GM19372 (cell line): ENCODE measurements at regions not wholly inside any gene's neighbourhood (a gene's known extent, or its start where the extent isn't known, plus 50 kb on each side); places are given as distances from the start of the nearest gene placed in this dataset.

ENCODE experiments used
- ATAC-seq: cut with Tn5 transposase; IDR thresholded peaks from one replicate; pipeline ENCODE4 v1.9.1; 2021; ENCODE audit warnings: mild to moderate bottlenecking, low read depth, moderate library complexity; ENCODE audit not compliant: unreplicated experiment

GRCh38 chr2:2715036-2715818, 384.2 kb upstream of the MYT1L start:
- no peak for ATAC-seq

GRCh38 chr2:2714408-2714807, 383.3 kb upstream of the MYT1L start:
- ATAC-seq = no peak

GRCh38 chr2:2709431-2709770, 378.3 kb upstream of the MYT1L start:
- ATAC-seq = no peak

- no peak for ATAC-seq
These were observed 377.7 kb upstream of the MYT1L start for GRCh38 chr2:2708575-2709430.

- no peak for ATAC-seq
These were observed 376.3 kb upstream of the MYT1L start for GRCh38 chr2:2707206-2707991.

GRCh38 chr2:2706306-2706705, 375.2 kb upstream of the MYT1L start:
- ATAC-seq = no peak

GRCh38 chr2:2705871-2706270, 374.8 kb upstream of the MYT1L start:
- no peak for ATAC-seq

GRCh38 chr2:2704428-2705090, 373.5 kb upstream of the MYT1L start:
- no peak for ATAC-seq

GRCh38 chr2:2703762-2704427, 372.8 kb upstream of the MYT1L start:
- ATAC-seq = no peak

- no peak for ATAC-seq
These were observed 372.1 kb upstream of the MYT1L start for GRCh38 chr2:2703172-2703571.

GRCh38 chr2:2702385-2702784, 371.3 kb upstream of the MYT1L start:
- no peak for ATAC-seq

GRCh38 chr2:2701813-2702212, 370.7 kb upstream of the MYT1L start:
- no peak for ATAC-seq

- ATAC-seq = no peak
These were observed 370.2 kb upstream of the MYT1L start for GRCh38 chr2:2701176-2701781.

- no peak for ATAC-seq
These were observed 368.0 kb upstream of the MYT1L start for GRCh38 chr2:2699121-2699505.

GRCh38 chr2:2698182-2699120, 367.4 kb upstream of the MYT1L start:
- no peak for ATAC-seq

- ATAC-seq = no peak
These were observed 365.8 kb upstream of the MYT1L start for GRCh38 chr2:2696733-2697455.

GRCh38 chr2:2696325-2696724, 365.2 kb upstream of the MYT1L start:
- ATAC-seq = no peak

GRCh38 chr2:2694746-2695145, 363.7 kb upstream of the MYT1L start:
- no peak for ATAC-seq
